Esophagus squamous epithelium (tissue), 4 donors: ENCODE measurements at regions not wholly inside any gene's neighbourhood (a gene's known extent, or its start where the extent isn't known, plus 50 kb on each side); places are given as distances from the start of the nearest gene placed in this dataset.

Experiments
- CTCF ChIP-seq, 6 experiments: fragments of 450-650 bp in 4 of 6; fragments of 200-600 bp in 2 of 6; sonication (generic) in 2 of 6; IDR thresholded peaks; one replicate each; pipeline ENCODE4 v1.5.1; 2016 to 2019; ENCODE audit warnings: antibody characterized with exemption in 6 of 6, mild to moderate bottlenecking in 4 of 6, moderate library complexity in 4 of 6
- POLR2A ChIP-seq, 4 donors: fragments of 450-650 bp; IDR thresholded peaks; one replicate each; pipeline ENCODE4 v1.6.1; 2017; ENCODE audit warnings: antibody characterized with exemption in 4 of 4, mild to moderate bottlenecking in 4 of 4, moderate library complexity in 3 of 4

- TF ChIP-seq CTCF (IDR thresholded peaks at IDR 0.05) (no peak), POLR2A (IDR thresholded peaks at IDR 0.05) (no peak)
Measured at GRCh38 chr1:14482784-14483450, 115.6 kb upstream of the KAZN start.
